Ovary (tissue), 7 donors: ENCODE measurements at regions not wholly inside any gene's neighbourhood (a gene's known extent, or its start where the extent isn't known, plus 50 kb on each side); places are given as distances from the start of the nearest gene placed in this dataset.

Experiments
- DNase-seq, 5 donors: peaks; one replicate each; pipeline ENCODE4 v3.0.0-alpha.2; 2019 to 2020
- H3K27ac ChIP-seq, 2 donors: fragments of 200-600 bp; one replicate each; pipeline versions ENCODE4 v1.5.1 to v1.8.0; 2019 to 2022
- H3K27me3 ChIP-seq: fragments of 200-600 bp; one replicate; pipeline ENCODE4 v1.8.0; 2022
- H3K36me3 ChIP-seq: fragments of 200-600 bp; sonication (generic); one replicate; pipeline ENCODE4 v1.5.1; 2019
- H3K4me1 ChIP-seq: one replicate; pipeline ENCODE4 v1.8.1; 2013; ENCODE audit warnings: mild to moderate bottlenecking, moderate library complexity; ENCODE audit not compliant: insufficient read depth
- H3K4me3 ChIP-seq: fragments of 200-600 bp; sonication (generic); one replicate; pipeline ENCODE4 v1.5.1; 2017
- H3K9me3 ChIP-seq, 2 donors: fragments of 200-600 bp in 1 of 2; sonication (generic) in 1 of 2; one replicate each; pipeline versions ENCODE4 v1.5.1 to v1.8.1; 2013 to 2019; ENCODE audit warnings: mild to moderate bottlenecking in 1 of 2, moderate library complexity in 1 of 2
- CTCF ChIP-seq, 3 donors: fragments of 450-650 bp in 2 of 3; fragments of 200-600 bp in 1 of 3; IDR thresholded peaks; one replicate each; pipeline versions ENCODE4 v1.5.1 to v1.8.0; 2016 to 2022; ENCODE audit warnings: antibody characterized with exemption in 3 of 3, mild to moderate bottlenecking in 1 of 3
- EP300 ChIP-seq: sonication (generic); formaldehyde crosslinking; IDR thresholded peaks from one replicate; pipeline ENCODE4 v1.6.1; 2017; ENCODE audit warnings: antibody characterized with exemption
- POLR2A ChIP-seq: fragments of 450-650 bp; IDR thresholded peaks from one replicate; pipeline ENCODE4 v1.6.1; 2017; ENCODE audit warnings: antibody characterized with exemption, mild to moderate bottlenecking, moderate library complexity
- WGBS, 3 donors: extraction: QIAGEN DNeasy Blood & Tissue Kit in 1 of 3; methylation state at CpG; one replicate each; pipeline versions ENCODE4 v1.1.5 to v1.1.7; 2013 to 2017; 5-methylcytosine and 5-hydroxymethylcytosine counted together
- intact Hi-C, 4 donors: fragments of 100-400 bp; cut with DNase I; formaldehyde crosslinking; loops; one replicate each; pipeline versions ENCODE4 v1.11.0 to v1.15.1; 2022 to 2023
- donor health status: DM: no; HTN: no; CAD: no; lungs with moderate emphysema.
- donor health status: DM: no; HTN: no; CAD: no.
- donor health status: Bipolar disorder and iron deficiency.
- donor health status: DM: no; HTN: no; CAD: no.
- donor health status: DM: yes; HTN: yes; CAD: no.

GRCh38 chr5:86881493-86882090, 263.9 kb downstream of the COX7C start:
- Histone ChIP-seq H3K4me1 (no peaks in the 10 kb centered on the region), H3K27me3 (no peaks in the 10 kb centered on the region), H3K27ac (no peak overlapping the region), H3K36me3 (no peaks in the 10 kb centered on the region), H3K9me3 (no peaks in the 10 kb centered on the region), H3K4me3 (no peak overlapping the region)
- 70 to 87% (median 76%) methylated on average over 1 of the region's 1 CpG for WGBS, 3 donors
- DNase-seq = no peak
- TF ChIP-seq CTCF (IDR thresholded peaks at IDR 0.05) = no peak
- no peak for TF ChIP-seq POLR2A
- no peak for TF ChIP-seq EP300
- intact Hi-C loops = no loop called here

- H3K36me3 ChIP-seq = no peaks in the 10 kb centered on the region
- H3K27ac ChIP-seq = no peak overlapping the region
- H3K4me1 ChIP-seq = no peaks in the 10 kb centered on the region
- no peaks in the 10 kb centered on the region for H3K9me3 ChIP-seq
- no peaks in the 10 kb centered on the region for H3K27me3 ChIP-seq
- 96 to 97% (median 96%) methylated on average over 16 of the region's 16 CpGs for WGBS, 3 donors
- TF ChIP-seq EP300 (no peak), CTCF (IDR thresholded peaks at IDR 0.05) (no peak), POLR2A (no peak)
- intact Hi-C loops = no loop called here
- no peak for DNase-seq
- H3K4me3 ChIP-seq = no peak overlapping the region
Measured at GRCh38 chr5:86884608-86885007, 266.9 kb downstream of the COX7C start.

- H3K9me3 ChIP-seq = no peaks in the 10 kb centered on the region
- H3K27me3 ChIP-seq = no peaks in the 10 kb centered on the region
- H3K4me3 ChIP-seq = no peak overlapping the region
- 88 to 91% (median 90%) methylated on average over 2 of the region's 2 CpGs for WGBS, 3 donors
- intact Hi-C loops = no loop called here
- H3K36me3 ChIP-seq = no peaks in the 10 kb centered on the region
- H3K27ac ChIP-seq = no peak overlapping the region
- no peaks in the 10 kb centered on the region for H3K4me1 ChIP-seq
- TF ChIP-seq CTCF (IDR thresholded peaks at IDR 0.05) (no peak), EP300 (no peak), POLR2A (no peak)
- DNase-seq = no peak
Measured at GRCh38 chr5:86885011-86885410, 267.3 kb downstream of the COX7C start.

GRCh38 chr5:86885489-86886230, 267.9 kb downstream of the COX7C start:
- DNase-seq = no peak
- no peaks in the 10 kb centered on the region for H3K4me1 ChIP-seq
- H3K27me3 ChIP-seq = no peaks in the 10 kb centered on the region
- H3K9me3 ChIP-seq = no peaks in the 10 kb centered on the region
- WGBS, 3 donors = 17 to 25% (median 21%) methylated on average over 5 of the region's 5 CpGs
- H3K36me3 ChIP-seq = no peaks in the 10 kb centered on the region
- H3K27ac ChIP-seq = no peak overlapping the region
- intact Hi-C loops = no loop called here
- no peak overlapping the region for H3K4me3 ChIP-seq
- no peak for TF ChIP-seq EP300
- TF ChIP-seq CTCF (IDR thresholded peaks at IDR 0.05) = no peak
- no peak for TF ChIP-seq POLR2A
